Activated T-helper 1 cell treated with Interleukin-2 at 50 U/mL for 16 hours (primary cell): ENCODE measurements at regions not wholly inside any gene's neighbourhood (a gene's known extent, or its start where the extent isn't known, plus 50 kb on each side); places are given as distances from the start of the nearest gene placed in this dataset.
"Not testable (repeated sequence)": the region's sequence is repeated elsewhere in the genome, so short reads cannot be mapped to it uniquely, and the experiment has no call there.

ENCODE experiments used
- DNase-seq: peaks from one replicate; pipeline ENCODE4 v3.0.0-alpha.2; 2020; ENCODE audit warnings: low read depth

GRCh38 chr5:164119806-164120447 is 614.5 kb downstream of the MAT2B start:
- no peak for DNase-seq

GRCh38 chr5:164127527-164127926 is 622.1 kb downstream of the MAT2B start:
- no peak for DNase-seq

- no peak for DNase-seq
Observed at GRCh38 chr5:164132358-164132757, 626.9 kb downstream of the MAT2B start.

GRCh38 chr5:164137095-164137494 is 631.7 kb downstream of the MAT2B start:
- no peak for DNase-seq

GRCh38 chr5:164139423-164139822 is 634.0 kb downstream of the MAT2B start:
- no peak for DNase-seq

- no peak for DNase-seq
Observed at GRCh38 chr5:164145458-164145857, 640.0 kb downstream of the MAT2B start.

- DNase-seq, result no peak
Observed at GRCh38 chr5:164146223-164146622, 640.8 kb downstream of the MAT2B start.

- no peak for DNase-seq
Observed at GRCh38 chr5:164148292-164148691, 642.9 kb downstream of the MAT2B start.

- not testable (repeated sequence) for DNase-seq
Observed at GRCh38 chr5:164152539-164152938, 647.1 kb downstream of the MAT2B start.

- DNase-seq, result no peak
Observed at GRCh38 chr5:164153469-164154172, 648.2 kb downstream of the MAT2B start.

GRCh38 chr5:164170814-164171213 is 665.4 kb downstream of the MAT2B start:
- no peak for DNase-seq

- no peak for DNase-seq
Observed at GRCh38 chr5:164175083-164175482, 669.7 kb downstream of the MAT2B start.

- DNase-seq, result no peak
Observed at GRCh38 chr5:164179406-164179805, 674.0 kb downstream of the MAT2B start.

GRCh38 chr5:164181604-164182003 is 676.2 kb downstream of the MAT2B start:
- no peak for DNase-seq

- DNase-seq, result no peak
Observed at GRCh38 chr5:164184158-164184557, 678.7 kb downstream of the MAT2B start.

GRCh38 chr5:164185000-164185399 is 679.6 kb downstream of the MAT2B start:
- no peak for DNase-seq

- DNase-seq, result no peak
Observed at GRCh38 chr5:164186550-164186949, 681.1 kb downstream of the MAT2B start.

- no peak for DNase-seq
Observed at GRCh38 chr5:164187785-164188184, 682.4 kb downstream of the MAT2B start.

GRCh38 chr5:164188733-164189148 is 683.3 kb downstream of the MAT2B start:
- DNase-seq, result no peak

- DNase-seq, result no peak
Observed at GRCh38 chr5:164191240-164191639, 685.8 kb downstream of the MAT2B start.

GRCh38 chr5:164202338-164202737 is 696.9 kb downstream of the MAT2B start:
- no peak for DNase-seq

GRCh38 chr5:164203581-164204225 is 698.3 kb downstream of the MAT2B start:
- DNase-seq, result no peak

GRCh38 chr5:164204338-164204946 is 699.0 kb downstream of the MAT2B start:
- no peak for DNase-seq
